HCT116 (cell line): ENCODE measurements at regions not wholly inside any gene's neighbourhood (a gene's known extent, or its start where the extent isn't known, plus 50 kb on each side); places are given as distances from the start of the nearest gene placed in this dataset.

Experiments used
- ATAC-seq: fragments of 200-7000 bp; cut with Tn5 transposase; 2 replicates; pipeline ENCODE4 v1.9.1; 2020; ENCODE audit warnings: mild to moderate bottlenecking, moderate library complexity
- BruUV-seq: library from RNA; stranded (reverse); fragments of 400-500 nt; replicated peaks from 2 replicates; lab custom pipeline; 2021; lab: Mats Ljungman, UMichigan
- CTCF ChIA-PET: fragments of 300-600 bp; sonication (Branson Sonifier 250); formaldehyde crosslinking; loops from one replicate; lab custom pipeline; 2021; ENCODE audit warnings: antibody characterized with exemption; lab: Charles Lee
- POLR2A ChIA-PET: fragments of 300-600, 350-600 bp; sonication (Branson Sonifier 250); formaldehyde crosslinking; loops from one replicate; lab custom pipeline; 2021; ENCODE audit warnings: antibody characterized with exemption; lab: Charles Lee
- RAD21 ChIA-PET, 2 experiments: fragments of 300-600 bp; sonication (Branson Sonifier 250); formaldehyde crosslinking; loops; one replicate each; lab custom pipeline; 2023; ENCODE audit warnings: low total read pairs in 2 of 2; ENCODE audit not compliant: uncharacterized antibody in 2 of 2, unreplicated experiment in 2 of 2, low non-redundant PET in 1 of 2; lab: Charles Lee
- DNase-seq: peaks from one replicate; pipeline ENCODE4 v3.0.0-alpha.2; 2010; ENCODE audit warnings: low read depth, low spot score
- H2AFZ ChIP-seq: fragments of 200-600 bp; shearing (Covaris generic), sonication (generic); 2 replicates; pipeline ENCODE4 v1.6.1; 2017; ENCODE audit warnings: low read depth, mixed run types, mixed read lengths, antibody characterized with exemption, low read length; ENCODE audit not compliant: poor library complexity, severe bottlenecking
- H3K27ac ChIP-seq: 2 replicates; pipeline ENCODE4 v1.5.1; 2012; ENCODE audit warnings: low read depth, low read length
- H3K27me3 ChIP-seq: fragments of 200-600 bp; sonication (generic); 2 replicates; pipeline ENCODE4 v1.6.1; 2016; ENCODE audit warnings: mixed run types, low read length, mixed read lengths; ENCODE audit not compliant: insufficient read depth
- H3K36me3 ChIP-seq, 2 experiments: fragments of 200-500 bp in 1 of 2; fragments of 200-600 bp in 1 of 2; sonication (Bioruptor generic) in 1 of 2; sonication (generic) in 1 of 2; 2 replicates each; pipeline versions ENCODE4 v1.5.1 to v1.6.1; 2014 to 2016; ENCODE audit warnings: low read length in 2 of 2, inconsistent platforms in 1 of 2, mixed read lengths in 1 of 2, mixed run types in 1 of 2; ENCODE audit not compliant: insufficient read depth in 2 of 2, control insufficient read depth in 1 of 2
- H3K4me1 ChIP-seq, 2 experiments: fragments of 200-600 bp in 1 of 2; sonication (generic) in 1 of 2; 2 replicates each; pipeline versions ENCODE4 v1.5.1 to v1.6.1; 2012 to 2017; ENCODE audit warnings: low read length in 2 of 2, inconsistent platforms in 1 of 2, mild to moderate bottlenecking in 1 of 2, mixed read lengths in 1 of 2, mixed run types in 1 of 2, moderate library complexity in 1 of 2; ENCODE audit not compliant: insufficient read depth in 2 of 2, control insufficient read depth in 1 of 2
- H3K4me2 ChIP-seq: fragments of 200-600 bp; sonication (generic); 2 replicates; pipeline ENCODE4 v1.6.1; 2017; ENCODE audit warnings: mixed run types, low read length, mixed read lengths
- H3K4me3 ChIP-seq, 2 experiments: fragments of 200-600 bp in 1 of 2; sonication (generic) in 1 of 2; replicated peaks in 1 of 2; 2 replicates each; pipeline ENCODE4 v1.5.1; 2011 to 2016; ENCODE audit warnings: low read length in 2 of 2, control low read depth in 1 of 2, low read depth in 1 of 2, mild to moderate bottlenecking in 1 of 2, mixed read lengths in 1 of 2, mixed run types in 1 of 2
- H3K79me2 ChIP-seq: fragments of 200-600 bp; sonication (generic); 2 replicates; pipeline ENCODE4 v1.6.1; 2017; ENCODE audit warnings: mild to moderate bottlenecking, mixed run types, low read length, moderate library complexity, mixed read lengths; ENCODE audit not compliant: insufficient read depth
- H3K9ac ChIP-seq: fragments of 200-600 bp; sonication (generic); 2 replicates; pipeline ENCODE4 v1.6.1; 2016; ENCODE audit warnings: low read length, mixed read lengths
- H3K9me2 ChIP-seq: fragments of 200-600 bp; sonication (generic), shearing (Covaris generic); 2 replicates; pipeline ENCODE4 v1.6.1; 2017; ENCODE audit warnings: mixed run types, mild to moderate bottlenecking, moderate library complexity; ENCODE audit not compliant: insufficient read depth
- H3K9me3 ChIP-seq, 2 experiments: fragments of 200-500 bp in 1 of 2; fragments of 200-600 bp in 1 of 2; sonication (Bioruptor generic) in 1 of 2; sonication (generic) in 1 of 2; 2 replicates each; pipeline ENCODE4 v1.6.1; 2014 to 2017; ENCODE audit warnings: low read length in 2 of 2, mixed read lengths in 2 of 2, inconsistent platforms in 1 of 2, low read depth in 1 of 2, mild to moderate bottlenecking in 1 of 2, mixed run types in 1 of 2, moderate library complexity in 1 of 2; ENCODE audit not compliant: control insufficient read depth in 1 of 2, insufficient read depth in 1 of 2
- H4K20me1 ChIP-seq: fragments of 200-600 bp; sonication (generic), shearing (Covaris generic); 2 replicates; pipeline ENCODE4 v1.6.1; 2017; ENCODE audit warnings: mixed run types, mild to moderate bottlenecking, moderate library complexity; ENCODE audit not compliant: insufficient read depth
- CBX3 ChIP-seq: IDR thresholded peaks from 2 replicates; pipeline ENCODE4 v1.6.1; 2012; ENCODE audit warnings: low read depth
- CEBPB ChIP-seq: IDR thresholded peaks from 2 replicates; pipeline ENCODE4 v1.6.1; 2012; ENCODE audit warnings: low read depth
- EZH2 ChIP-seq: fragments of 200-600 bp; sonication (generic); IDR thresholded peaks from 2 replicates; pipeline ENCODE4 v1.6.1; 2017; ENCODE audit warnings: antibody characterized with exemption, mixed run types
- EZH2phosphoT487 ChIP-seq: fragments of 200-600 bp; IDR thresholded peaks from 2 replicates; pipeline ENCODE4 v1.6.1; 2018; ENCODE audit warnings: antibody characterized with exemption, borderline replicate concordance
- FOSL1 ChIP-seq: IDR thresholded peaks from 2 replicates; pipeline ENCODE4 v1.6.1; 2012; ENCODE audit warnings: low read depth
- POLR2A ChIP-seq: IDR thresholded peaks from 2 replicates; pipeline ENCODE4 v1.7.0; 2011; ENCODE audit warnings: borderline replicate concordance; ENCODE audit not compliant: insufficient read depth, insufficient read length; ENCODE audit errors: extremely low read depth
- POLR2AphosphoS5 ChIP-seq: IDR thresholded peaks from 2 replicates; pipeline ENCODE4 v1.6.1; 2011; ENCODE audit warnings: mild to moderate bottlenecking, low read depth, low read length, moderate library complexity
- SP1 ChIP-seq: IDR thresholded peaks from 2 replicates; pipeline ENCODE4 v1.6.1; 2012; ENCODE audit warnings: low read depth
- SRF ChIP-seq: IDR thresholded peaks from 2 replicates; pipeline ENCODE4 v1.6.1; 2012; ENCODE audit warnings: low read depth
- TCF7L2 ChIP-seq: IDR thresholded peaks from 2 replicates; pipeline ENCODE4 v1.7.0; 2011; ENCODE audit warnings: borderline replicate concordance, inconsistent platforms; ENCODE audit not compliant: insufficient read depth, insufficient read length; ENCODE audit errors: extremely low read depth
- ZNF274 ChIP-seq: fragments of 200-500 bp; sonication (Bioruptor generic); IDR thresholded peaks from 2 replicates; pipeline ENCODE4 v1.6.1; 2014; ENCODE audit warnings: mild to moderate bottlenecking, low read depth, low read length, inconsistent platforms
- intact Hi-C: fragments of 100-400 bp; cut with micrococcal nuclease; formaldehyde crosslinking; loops from 2 replicates; pipeline ENCODE4 v1.10.0; 2022
- TF ChIP-seq, protein P1 (sequence below): IDR thresholded peaks from 2 replicates; pipeline ENCODE4 v1.6.1; 2012; ENCODE audit warnings: low read depth
- TF ChIP-seq, protein P2 (sequence below): IDR thresholded peaks from 2 replicates; pipeline ENCODE4 v1.6.1; 2011; ENCODE audit warnings: mild to moderate bottlenecking, low read length, moderate library complexity; ENCODE audit not compliant: insufficient replicate concordance; ENCODE audit errors: extremely low read depth
- TF ChIP-seq, protein P3 (sequence below): IDR thresholded peaks from 2 replicates; pipeline ENCODE4 v1.6.1; 2012

- ChIA-PET POLR2A (no interaction called here), RAD21 (no interaction called here), CTCF (no interaction called here)
- no peaks in the 10 kb centered on the region for H3K4me1 ChIP-seq
- H4K20me1 ChIP-seq, result no peaks in the 10 kb centered on the region
- no peaks in the 10 kb centered on the region for H3K9me3 ChIP-seq
- no peak overlapping the region for H2AFZ ChIP-seq
- intact Hi-C loops, result no loop called here
- no peak overlapping the region for H3K27ac ChIP-seq
- H3K36me3 ChIP-seq, result no peaks in the 10 kb centered on the region
- no peaks in the 10 kb centered on the region for H3K27me3 ChIP-seq
- H3K9ac ChIP-seq, result no peak overlapping the region
- H3K9me2 ChIP-seq, result no peaks in the 10 kb centered on the region
- H3K79me2 ChIP-seq, result no peaks in the 10 kb centered on the region
- no peak overlapping the region for H3K4me2 ChIP-seq
- H3K4me3 ChIP-seq, result no peak overlapping the region
- ATAC-seq (no peak), DNase-seq (no peak)
- TF ChIP-seq, protein P1, sequence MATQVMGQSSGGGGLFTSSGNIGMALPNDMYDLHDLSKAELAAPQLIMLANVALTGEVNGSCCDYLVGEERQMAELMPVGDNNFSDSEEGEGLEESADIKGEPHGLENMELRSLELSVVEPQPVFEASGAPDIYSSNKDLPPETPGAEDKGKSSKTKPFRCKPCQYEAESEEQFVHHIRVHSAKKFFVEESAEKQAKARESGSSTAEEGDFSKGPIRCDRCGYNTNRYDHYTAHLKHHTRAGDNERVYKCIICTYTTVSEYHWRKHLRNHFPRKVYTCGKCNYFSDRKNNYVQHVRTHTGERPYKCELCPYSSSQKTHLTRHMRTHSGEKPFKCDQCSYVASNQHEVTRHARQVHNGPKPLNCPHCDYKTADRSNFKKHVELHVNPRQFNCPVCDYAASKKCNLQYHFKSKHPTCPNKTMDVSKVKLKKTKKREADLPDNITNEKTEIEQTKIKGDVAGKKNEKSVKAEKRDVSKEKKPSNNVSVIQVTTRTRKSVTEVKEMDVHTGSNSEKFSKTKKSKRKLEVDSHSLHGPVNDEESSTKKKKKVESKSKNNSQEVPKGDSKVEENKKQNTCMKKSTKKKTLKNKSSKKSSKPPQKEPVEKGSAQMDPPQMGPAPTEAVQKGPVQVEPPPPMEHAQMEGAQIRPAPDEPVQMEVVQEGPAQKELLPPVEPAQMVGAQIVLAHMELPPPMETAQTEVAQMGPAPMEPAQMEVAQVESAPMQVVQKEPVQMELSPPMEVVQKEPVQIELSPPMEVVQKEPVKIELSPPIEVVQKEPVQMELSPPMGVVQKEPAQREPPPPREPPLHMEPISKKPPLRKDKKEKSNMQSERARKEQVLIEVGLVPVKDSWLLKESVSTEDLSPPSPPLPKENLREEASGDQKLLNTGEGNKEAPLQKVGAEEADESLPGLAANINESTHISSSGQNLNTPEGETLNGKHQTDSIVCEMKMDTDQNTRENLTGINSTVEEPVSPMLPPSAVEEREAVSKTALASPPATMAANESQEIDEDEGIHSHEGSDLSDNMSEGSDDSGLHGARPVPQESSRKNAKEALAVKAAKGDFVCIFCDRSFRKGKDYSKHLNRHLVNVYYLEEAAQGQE, result no peak
- TF ChIP-seq POLR2A (no peak), EZH2phosphoT487 (no peak), POLR2AphosphoS5 (no peak), CBX3 (no peak), CEBPB (no peak), FOSL1 (no peak), TCF7L2 (no peak), SP1 (no peak), SRF (no peak), ZNF274 (no peak), EZH2 (no peak)
- TF ChIP-seq, protein P2, sequence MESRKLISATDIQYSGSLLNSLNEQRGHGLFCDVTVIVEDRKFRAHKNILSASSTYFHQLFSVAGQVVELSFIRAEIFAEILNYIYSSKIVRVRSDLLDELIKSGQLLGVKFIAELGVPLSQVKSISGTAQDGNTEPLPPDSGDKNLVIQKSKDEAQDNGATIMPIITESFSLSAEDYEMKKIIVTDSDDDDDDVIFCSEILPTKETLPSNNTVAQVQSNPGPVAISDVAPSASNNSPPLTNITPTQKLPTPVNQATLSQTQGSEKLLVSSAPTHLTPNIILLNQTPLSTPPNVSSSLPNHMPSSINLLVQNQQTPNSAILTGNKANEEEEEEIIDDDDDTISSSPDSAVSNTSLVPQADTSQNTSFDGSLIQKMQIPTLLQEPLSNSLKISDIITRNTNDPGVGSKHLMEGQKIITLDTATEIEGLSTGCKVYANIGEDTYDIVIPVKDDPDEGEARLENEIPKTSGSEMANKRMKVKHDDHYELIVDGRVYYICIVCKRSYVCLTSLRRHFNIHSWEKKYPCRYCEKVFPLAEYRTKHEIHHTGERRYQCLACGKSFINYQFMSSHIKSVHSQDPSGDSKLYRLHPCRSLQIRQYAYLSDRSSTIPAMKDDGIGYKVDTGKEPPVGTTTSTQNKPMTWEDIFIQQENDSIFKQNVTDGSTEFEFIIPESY, result no peak
- TF ChIP-seq, protein P3, sequence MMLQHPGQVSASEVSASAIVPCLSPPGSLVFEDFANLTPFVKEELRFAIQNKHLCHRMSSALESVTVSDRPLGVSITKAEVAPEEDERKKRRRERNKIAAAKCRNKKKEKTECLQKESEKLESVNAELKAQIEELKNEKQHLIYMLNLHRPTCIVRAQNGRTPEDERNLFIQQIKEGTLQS, result no peak
- BruUV-seq, result no TSS peak
Observed at GRCh38 chr9:88808019-88808656, 183.1 kb upstream of the S1PR3 start.
